ENCODE measurements at regions not wholly inside any gene's neighbourhood (a gene's known extent, or its start where the extent isn't known, plus 50 kb on each side); places are given as distances from the start of the nearest gene placed in this dataset.

- TF ChIP-seq POLR2A (IDR thresholded peaks at IDR 0.05; ENCODE audit: low read depth, low read length) (no peak), POLR2AphosphoS5 (IDR thresholded peaks at IDR 0.05; ENCODE audit: low read depth, low read length) (no peak), TAF1 (IDR thresholded peaks at IDR 0.05; ENCODE audit: borderline replicate concordance, low read depth, low read length) (no peak)
Observed at GRCh38 chr16:60907645-60908044, 1128.6 kb downstream of the CDH8 start.

Data from GM12892 (cell line).